ENCODE measurements at regions not wholly inside any gene's neighbourhood (a gene's known extent, or its start where the extent isn't known, plus 50 kb on each side); places are given as distances from the start of the nearest gene placed in this dataset.

DNA sequence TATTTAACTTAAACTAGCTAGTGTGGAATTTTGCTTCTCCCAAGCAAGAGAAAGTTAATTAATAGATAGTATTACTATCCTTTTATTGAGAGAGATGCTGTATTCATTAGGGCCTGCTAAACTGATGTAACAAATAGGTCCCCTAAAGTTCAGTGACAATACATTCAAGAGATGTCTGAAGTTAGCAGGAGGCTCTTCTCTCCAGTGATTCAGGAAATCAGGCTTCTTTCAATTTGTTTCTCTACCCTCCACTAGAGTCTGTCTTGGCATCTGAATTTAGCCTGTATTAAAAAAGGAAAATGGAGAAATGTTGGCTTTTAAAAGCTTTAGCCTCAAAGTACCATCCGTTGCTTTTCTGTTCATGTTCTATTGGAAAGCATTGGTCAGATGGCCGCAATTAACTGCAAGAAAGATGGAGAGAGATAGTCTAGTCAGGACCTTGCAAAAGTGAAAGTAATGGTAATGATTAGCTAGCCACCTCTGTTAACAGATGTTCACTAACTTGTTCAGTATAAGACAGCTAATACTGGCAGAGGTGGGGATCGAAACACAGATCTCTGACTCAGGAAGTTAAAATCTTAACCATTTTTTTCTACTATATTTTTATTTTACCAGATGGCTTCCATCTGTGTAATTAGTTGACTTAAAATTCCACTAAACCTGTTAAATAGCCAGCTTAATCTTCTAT lies 786.8 kb downstream of the TMTC2 start:
- BruUV-seq (replicated peaks), result no TSS peak
- Mint-ChIP-seq H3K36me3 (ENCODE audit: insufficient read depth, unreplicated experiment) (no peaks in the 10 kb centered on the region), H3K27ac (ENCODE audit: low read depth, unreplicated experiment) (no peak overlapping the region), H3K4me1 (ENCODE audit: insufficient read depth, unreplicated experiment) (peaks cover 5% of the 10 kb centered on the region), H3K4me3 (ENCODE audit: unreplicated experiment) (no peak overlapping the region), H3K27me3 (ENCODE audit: insufficient read depth, unreplicated experiment) (no peaks in the 10 kb centered on the region), H3K9me3 (ENCODE audit: unreplicated experiment) (no peaks in the 10 kb centered on the region)
- TF ChIP-seq, protein P1, sequence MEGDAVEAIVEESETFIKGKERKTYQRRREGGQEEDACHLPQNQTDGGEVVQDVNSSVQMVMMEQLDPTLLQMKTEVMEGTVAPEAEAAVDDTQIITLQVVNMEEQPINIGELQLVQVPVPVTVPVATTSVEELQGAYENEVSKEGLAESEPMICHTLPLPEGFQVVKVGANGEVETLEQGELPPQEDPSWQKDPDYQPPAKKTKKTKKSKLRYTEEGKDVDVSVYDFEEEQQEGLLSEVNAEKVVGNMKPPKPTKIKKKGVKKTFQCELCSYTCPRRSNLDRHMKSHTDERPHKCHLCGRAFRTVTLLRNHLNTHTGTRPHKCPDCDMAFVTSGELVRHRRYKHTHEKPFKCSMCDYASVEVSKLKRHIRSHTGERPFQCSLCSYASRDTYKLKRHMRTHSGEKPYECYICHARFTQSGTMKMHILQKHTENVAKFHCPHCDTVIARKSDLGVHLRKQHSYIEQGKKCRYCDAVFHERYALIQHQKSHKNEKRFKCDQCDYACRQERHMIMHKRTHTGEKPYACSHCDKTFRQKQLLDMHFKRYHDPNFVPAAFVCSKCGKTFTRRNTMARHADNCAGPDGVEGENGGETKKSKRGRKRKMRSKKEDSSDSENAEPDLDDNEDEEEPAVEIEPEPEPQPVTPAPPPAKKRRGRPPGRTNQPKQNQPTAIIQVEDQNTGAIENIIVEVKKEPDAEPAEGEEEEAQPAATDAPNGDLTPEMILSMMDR (IDR thresholded peaks at IDR 0.05; ENCODE audit: unreplicated experiment), result no peak
- ChIA-PET POLR2A (interaction anchor here (0.6 to 0.7 kb wide), 2 partner anchors 503 to 918 kb away, joined by 3 to 4 read pairs; no protein-coding TSS in a partner anchor), CTCF (interaction anchor here (0.6 to 0.8 kb wide), 2 partner anchors 160 to 323 kb away, joined by 3 read pairs; no protein-coding TSS in a partner anchor)
- DNase-seq (ENCODE audit: unreplicated experiment), result no peak
- intact Hi-C loops (cut with micrococcal nuclease), result no loop called here

DNA sequence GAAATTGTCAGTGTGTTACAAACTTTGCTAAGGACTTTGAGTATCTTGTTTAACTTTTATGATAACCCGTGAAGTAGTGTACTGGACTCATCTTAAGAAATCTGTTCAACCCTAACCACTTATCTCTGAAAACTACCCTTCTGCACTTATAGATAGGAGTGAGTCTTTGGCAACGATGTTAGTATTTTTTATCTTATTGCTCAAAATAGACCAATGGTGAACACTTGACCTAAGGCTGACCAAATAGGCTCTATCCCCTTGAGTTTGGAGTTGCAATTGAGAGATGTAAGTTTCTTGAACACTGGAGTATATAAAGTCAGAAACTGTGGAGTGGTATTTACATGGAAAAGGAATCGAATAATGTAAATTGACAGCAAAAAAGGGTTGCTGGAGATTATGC lies 786.1 kb downstream of the TMTC2 start:
- Mint-ChIP-seq H3K27ac (ENCODE audit: low read depth, unreplicated experiment) (no peak overlapping the region), H3K9me3 (ENCODE audit: unreplicated experiment) (no peaks in the 10 kb centered on the region), H3K27me3 (ENCODE audit: insufficient read depth, unreplicated experiment) (no peaks in the 10 kb centered on the region), H3K4me3 (ENCODE audit: unreplicated experiment) (no peak overlapping the region), H3K36me3 (ENCODE audit: insufficient read depth, unreplicated experiment) (no peaks in the 10 kb centered on the region), H3K4me1 (ENCODE audit: insufficient read depth, unreplicated experiment) (peaks cover 4% of the 10 kb centered on the region)
- no peak for DNase-seq (ENCODE audit: unreplicated experiment)
- BruUV-seq (replicated peaks), result no TSS peak
- ChIA-PET CTCF (no interaction called here), POLR2A (interaction anchor here (0.6 kb wide), 1 partner anchor 919 kb away, joined by 4 read pairs; no protein-coding TSS in a partner anchor)
- TF ChIP-seq, protein P1 (IDR thresholded peaks at IDR 0.05; ENCODE audit: unreplicated experiment), result no peak
- intact Hi-C loops (cut with micrococcal nuclease), result no loop called here

DNA sequence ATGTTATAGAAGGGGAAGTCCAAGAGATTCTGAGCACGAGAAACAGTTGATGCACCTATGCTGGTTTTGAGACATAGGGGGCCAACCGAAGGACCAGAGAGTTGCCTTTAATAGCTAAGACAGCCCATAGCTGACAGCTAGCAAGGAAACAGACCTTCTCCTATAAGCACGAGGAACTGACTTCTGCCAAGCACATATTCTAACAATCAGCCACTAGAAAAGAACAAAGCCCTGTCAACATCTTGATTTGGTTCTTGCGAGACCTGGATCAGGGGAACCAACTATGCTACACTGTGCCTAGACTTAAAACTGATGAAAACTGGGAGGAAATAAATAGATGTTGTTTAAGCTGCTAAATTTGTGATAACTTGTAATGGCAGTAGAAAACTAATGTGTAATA lies 785.6 kb downstream of the TMTC2 start:
- TF ChIP-seq, protein P1 (IDR thresholded peaks at IDR 0.05; ENCODE audit: unreplicated experiment), result no peak
- no TSS peak for BruUV-seq (replicated peaks)
- Mint-ChIP-seq H3K4me1 (ENCODE audit: insufficient read depth, unreplicated experiment) (no peaks in the 10 kb centered on the region), H3K27me3 (ENCODE audit: insufficient read depth, unreplicated experiment) (no peaks in the 10 kb centered on the region), H3K27ac (ENCODE audit: low read depth, unreplicated experiment) (no peak overlapping the region), H3K36me3 (ENCODE audit: insufficient read depth, unreplicated experiment) (no peaks in the 10 kb centered on the region), H3K4me3 (ENCODE audit: unreplicated experiment) (no peak overlapping the region), H3K9me3 (ENCODE audit: unreplicated experiment) (no peaks in the 10 kb centered on the region)
- no peak for DNase-seq (ENCODE audit: unreplicated experiment)
- ChIA-PET POLR2A (no interaction called here), CTCF (no interaction called here)
- intact Hi-C loops (cut with micrococcal nuclease), result no loop called here

DNA sequence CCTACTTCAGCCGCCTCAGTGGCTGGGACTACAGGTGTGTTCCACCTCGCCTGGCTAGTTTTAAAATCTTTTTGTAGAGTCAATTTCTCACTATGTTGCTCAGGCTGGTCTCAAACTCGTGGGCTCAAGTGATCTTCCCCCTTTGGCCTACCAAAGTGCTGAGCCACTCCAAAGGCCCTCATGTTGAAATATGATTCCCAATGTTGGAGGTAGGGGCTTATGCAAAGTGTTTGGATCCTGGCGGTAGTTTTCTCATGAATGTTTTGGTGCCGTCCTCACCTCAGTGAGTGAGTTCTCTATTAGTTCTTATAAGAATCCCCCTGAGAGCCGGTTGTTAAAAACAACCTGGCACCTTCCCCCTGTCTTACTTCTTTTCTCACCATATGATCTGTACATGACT lies 784.6 kb downstream of the TMTC2 start:
- CTCF ChIA-PET, result interaction anchor here (0.8 kb wide), 1 partner anchor 15 kb away, joined by 3 read pairs; no protein-coding TSS in a partner anchor
- H3K27me3 Mint-ChIP-seq (ENCODE audit: insufficient read depth, unreplicated experiment), result no peaks in the 10 kb centered on the region
- POLR2A ChIA-PET, result no interaction called here
- no TSS peak for BruUV-seq (replicated peaks)
- intact Hi-C loops (cut with micrococcal nuclease), result no loop called here
- no peak overlapping the region for H3K4me3 Mint-ChIP-seq (ENCODE audit: unreplicated experiment)
- no peaks in the 10 kb centered on the region for H3K9me3 Mint-ChIP-seq (ENCODE audit: unreplicated experiment)
- DNase-seq (ENCODE audit: unreplicated experiment), result no peak
- H3K36me3 Mint-ChIP-seq (ENCODE audit: insufficient read depth, unreplicated experiment), result no peaks in the 10 kb centered on the region
- TF ChIP-seq, protein P1 (IDR thresholded peaks at IDR 0.05; ENCODE audit: unreplicated experiment), result no peak
- no peaks in the 10 kb centered on the region for H3K4me1 Mint-ChIP-seq (ENCODE audit: insufficient read depth, unreplicated experiment)
- no peak overlapping the region for H3K27ac Mint-ChIP-seq (ENCODE audit: low read depth, unreplicated experiment)

All from MCF 10A (cell line).